GM21360 (cell line): ENCODE measurements at regions not wholly inside any gene's neighbourhood (a gene's known extent, or its start where the extent isn't known, plus 50 kb on each side); places are given as distances from the start of the nearest gene placed in this dataset.
"Not testable (repeated sequence)": the region's sequence is repeated elsewhere in the genome, so short reads cannot be mapped to it uniquely, and the experiment has no call there.

ENCODE experiments used
- ATAC-seq: cut with Tn5 transposase; IDR thresholded peaks from one replicate; pipeline ENCODE4 v1.9.1; 2021; ENCODE audit warnings: mild to moderate bottlenecking, moderate library complexity; ENCODE audit not compliant: unreplicated experiment

GRCh38 chr10:33715303-33715975, 381.0 kb upstream of the NRP1 start:
- ATAC-seq, result no peak

GRCh38 chr10:33712825-33713224, 378.4 kb upstream of the NRP1 start:
- no peak for ATAC-seq

GRCh38 chr10:33710006-33710405, 375.5 kb upstream of the NRP1 start:
- ATAC-seq, result no peak

- ATAC-seq, result no peak
These were observed 374.7 kb upstream of the NRP1 start for GRCh38 chr10:33709008-33709753.

- ATAC-seq, result no peak
These were observed 374.1 kb upstream of the NRP1 start for GRCh38 chr10:33708561-33708960.

- ATAC-seq, result no peak
These were observed 372.3 kb upstream of the NRP1 start for GRCh38 chr10:33706746-33707145.

- ATAC-seq, result no peak
These were observed 371.7 kb upstream of the NRP1 start for GRCh38 chr10:33706191-33706590.

GRCh38 chr10:33704214-33704830, 369.9 kb upstream of the NRP1 start:
- ATAC-seq, result no peak

GRCh38 chr10:33703501-33704213, 369.2 kb upstream of the NRP1 start:
- ATAC-seq, result no peak

GRCh38 chr10:33698033-33698432, 363.6 kb upstream of the NRP1 start:
- no peak for ATAC-seq

GRCh38 chr10:33697016-33697415, 362.5 kb upstream of the NRP1 start:
- no peak for ATAC-seq

GRCh38 chr10:33695536-33695935, 361.1 kb upstream of the NRP1 start:
- no peak for ATAC-seq

GRCh38 chr10:33690536-33690935, 356.1 kb upstream of the NRP1 start:
- not testable (repeated sequence) for ATAC-seq

GRCh38 chr10:33688506-33688905, 354.0 kb upstream of the NRP1 start:
- ATAC-seq, result no peak

- ATAC-seq, result no peak
These were observed 349.7 kb upstream of the NRP1 start for GRCh38 chr10:33684211-33684611.

GRCh38 chr10:33681595-33681994, 347.1 kb upstream of the NRP1 start:
- ATAC-seq, result no peak

- no peak for ATAC-seq
These were observed 345.6 kb upstream of the NRP1 start for GRCh38 chr10:33680036-33680435.

GRCh38 chr10:33676606-33677339, 342.3 kb upstream of the NRP1 start:
- no peak for ATAC-seq

GRCh38 chr10:33674986-33675599, 340.6 kb upstream of the NRP1 start:
- ATAC-seq, result no peak

GRCh38 chr10:33674491-33674890, 340.0 kb upstream of the NRP1 start:
- ATAC-seq, result no peak
